Upper lobe of left lung (tissue), 6 donors: ENCODE measurements at regions not wholly inside any gene's neighbourhood (a gene's known extent, or its start where the extent isn't known, plus 50 kb on each side); places are given as distances from the start of the nearest gene placed in this dataset.

Experiments
- ATAC-seq, 2 donors: fragments of 200-7000 bp; cut with Tn5 transposase; one replicate each; pipeline ENCODE4 v1.9.1; 2022; ENCODE audit warnings: mild to moderate bottlenecking in 2 of 2, moderate library complexity in 2 of 2; ENCODE audit not compliant: low FRiP score in 2 of 2
- DNase-seq, 2 donors: peaks; one replicate each; pipeline ENCODE4 v3.0.0-alpha.2; 2019 to 2020
- H3K27ac ChIP-seq, 4 donors: fragments of 200-600 bp; sonication (generic); one replicate each; pipeline ENCODE4 v1.5.1; 2016 to 2019
- H3K27me3 ChIP-seq, 4 donors: fragments of 200-600 bp; sonication (generic); one replicate each; pipeline ENCODE4 v1.5.1; 2017 to 2019
- H3K36me3 ChIP-seq, 4 donors: fragments of 200-600 bp; sonication (generic); one replicate each; pipeline ENCODE4 v1.5.1; 2016 to 2019
- H3K4me1 ChIP-seq, 4 donors: fragments of 200-600 bp; sonication (generic); one replicate each; pipeline ENCODE4 v1.5.1; 2018 to 2019
- H3K4me3 ChIP-seq, 4 donors: fragments of 200-600 bp; sonication (generic); one replicate each; pipeline ENCODE4 v1.5.1; 2017 to 2019; ENCODE audit warnings: mild to moderate bottlenecking in 2 of 4, moderate library complexity in 1 of 4
- H3K9me3 ChIP-seq, 4 donors: fragments of 200-600 bp; sonication (generic); one replicate each; pipeline ENCODE4 v1.5.1; 2018 to 2019
- CTCF ChIP-seq, 6 experiments: fragments of 450-650 bp in 4 of 6; fragments of 200-600 bp in 2 of 6; sonication (generic) in 2 of 6; IDR thresholded peaks; one replicate each; pipeline ENCODE4 v1.5.1; 2016 to 2019; ENCODE audit warnings: antibody characterized with exemption in 6 of 6
- EP300 ChIP-seq, 4 donors: sonication (generic); formaldehyde crosslinking; IDR thresholded peaks; one replicate each; pipeline ENCODE4 v1.5.1; 2017; ENCODE audit warnings: antibody characterized with exemption in 4 of 4, control low read depth in 2 of 4
- POLR2A ChIP-seq, 4 donors: fragments of 450-650 bp; IDR thresholded peaks; one replicate each; pipeline ENCODE4 v1.5.1; 2016 to 2017; ENCODE audit warnings: antibody characterized with exemption in 4 of 4, mild to moderate bottlenecking in 2 of 4
- POLR2AphosphoS5 ChIP-seq, 2 donors: sonication (generic); formaldehyde crosslinking; IDR thresholded peaks; one replicate each; pipeline ENCODE4 v1.5.1; 2017; ENCODE audit warnings: antibody characterized with exemption in 2 of 2
- WGBS, 2 donors: methylation state at CpG; one replicate each; pipeline ENCODE4 v1.1.5; 2017 to 2018; 5-methylcytosine and 5-hydroxymethylcytosine counted together
- donor health status: DM: no; HTN: no; CAD: no; lungs with moderate emphysema.
- donor health status: DM: no; HTN: yes; CAD: no; lungs with severe emphysema.

- DNase-seq (no peak), ATAC-seq (no peak)
- Histone ChIP-seq H3K4me1 (peaks cover 0 to 4% (median 1%) of the 10 kb centered on the region in 4 donors), H3K27me3 (no peaks in the 10 kb centered on the region), H3K9me3 (no peaks in the 10 kb centered on the region), H3K4me3 (no peak overlapping the region), H3K36me3 (no peaks in the 10 kb centered on the region), H3K27ac (no peak overlapping the region)
- no peak for TF ChIP-seq POLR2A (IDR thresholded peaks at IDR 0.05)
- TF ChIP-seq EP300 (IDR thresholded peaks at IDR 0.05), result no peak
- no peak for TF ChIP-seq POLR2AphosphoS5 (IDR thresholded peaks at IDR 0.05)
- TF ChIP-seq CTCF (IDR thresholded peaks at IDR 0.05), result no peak
- WGBS, 2 donors, result 80 to 84% methylated on average over 7 of the region's 7 CpGs
Observed at GRCh38 chr2:111678161-111678560, 205.8 kb downstream of the ANAPC1 start.

DNA sequence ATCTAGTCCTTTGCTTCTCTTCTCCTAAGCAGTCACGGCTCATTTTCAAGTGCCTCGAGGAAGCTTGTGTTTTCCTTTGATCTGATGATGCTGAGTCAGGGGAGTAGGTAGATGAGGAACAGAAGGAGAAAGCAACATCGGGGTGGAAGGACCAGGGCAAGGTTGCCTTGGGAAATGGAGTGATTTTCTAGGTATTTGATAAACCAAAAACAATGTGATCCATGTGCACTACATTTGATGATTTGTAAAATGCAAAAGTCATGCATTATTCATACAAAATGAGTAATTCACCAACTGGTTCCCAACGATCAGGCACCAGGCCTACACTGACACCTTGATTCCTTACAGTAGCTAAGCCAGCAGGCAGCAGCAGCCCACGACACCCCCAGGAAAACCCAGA lies 205.3 kb downstream of the ANAPC1 start:
- DNase-seq (no peak), ATAC-seq (no peak)
- Histone ChIP-seq H3K4me1 (peaks cover 0 to 4% (median under 1%) of the 10 kb centered on the region in 4 donors), H3K9me3 (no peaks in the 10 kb centered on the region), H3K27me3 (no peaks in the 10 kb centered on the region), H3K4me3 (no peak overlapping the region), H3K36me3 (no peaks in the 10 kb centered on the region), H3K27ac (no peak overlapping the region)
- TF ChIP-seq POLR2AphosphoS5 (IDR thresholded peaks at IDR 0.05) (no peak), CTCF (IDR thresholded peaks at IDR 0.05) (no peak), EP300 (IDR thresholded peaks at IDR 0.05) (no peak), POLR2A (IDR thresholded peaks at IDR 0.05) (no peak)
- 40 to 41% methylated on average over 5 of the region's 5 CpGs for WGBS, 2 donors

DNA sequence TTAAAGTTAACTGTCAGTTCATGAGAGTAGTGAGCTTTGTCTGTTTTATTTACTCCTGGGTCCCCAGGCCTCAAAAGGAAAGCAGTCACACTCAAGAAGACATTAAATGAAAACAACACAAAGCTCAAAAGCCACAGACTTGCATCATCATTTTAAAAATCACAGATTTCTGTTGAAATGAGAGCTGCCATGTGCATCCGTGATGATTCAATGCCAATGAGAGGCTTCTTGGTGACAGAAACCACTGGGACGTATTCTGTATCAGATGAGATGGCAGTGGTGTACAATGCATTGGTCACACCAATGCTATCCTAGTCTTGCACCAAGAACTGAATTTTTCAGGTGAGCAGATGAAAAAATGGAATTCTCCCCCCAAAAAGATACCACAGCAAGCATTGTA lies 204.8 kb downstream of the ANAPC1 start:
- Histone ChIP-seq H3K9me3 (no peaks in the 10 kb centered on the region), H3K36me3 (no peaks in the 10 kb centered on the region), H3K27me3 (no peaks in the 10 kb centered on the region), H3K4me1 (peaks cover 0 to 4% (median 0%) of the 10 kb centered on the region in 4 donors), H3K27ac (no peak overlapping the region), H3K4me3 (no peak overlapping the region)
- TF ChIP-seq CTCF (IDR thresholded peaks at IDR 0.05), result no peak
- no peak for TF ChIP-seq POLR2AphosphoS5 (IDR thresholded peaks at IDR 0.05)
- TF ChIP-seq POLR2A (IDR thresholded peaks at IDR 0.05), result no peak
- TF ChIP-seq EP300 (IDR thresholded peaks at IDR 0.05), result no peak
- no peak for ATAC-seq
- DNase-seq, result no peak
- WGBS, 2 donors, result 62 to 75% methylated on average over 2 of the region's 2 CpGs

- no peaks in the 10 kb centered on the region for H3K27me3 ChIP-seq
- H3K9me3 ChIP-seq, result no peaks in the 10 kb centered on the region
- H3K27ac ChIP-seq, result no peak overlapping the region
- ATAC-seq, result no peak
- no peaks in the 10 kb centered on the region for H3K36me3 ChIP-seq
- no peak for DNase-seq
- no peaks in the 10 kb centered on the region for H3K4me1 ChIP-seq
- H3K4me3 ChIP-seq, result no peak overlapping the region
- WGBS, 2 donors, result 77 to 80% methylated on average over 3 of the region's 3 CpGs
- TF ChIP-seq POLR2AphosphoS5 (IDR thresholded peaks at IDR 0.05) (no peak), EP300 (IDR thresholded peaks at IDR 0.05) (no peak), POLR2A (IDR thresholded peaks at IDR 0.05) (no peak), CTCF (IDR thresholded peaks at IDR 0.05) (no peak)
Observed at GRCh38 chr2:111684611-111685010, 199.4 kb downstream of the ANAPC1 start.

GRCh38 chr2:111685342-111685741 lies 198.7 kb downstream of the ANAPC1 start:
- H3K4me1 ChIP-seq, result peaks cover 0 to 2% (median 0%) of the 10 kb centered on the region in 4 donors
- H3K4me3 ChIP-seq, result no peak overlapping the region
- ATAC-seq (no peak), DNase-seq (no peak)
- no peak overlapping the region for H3K27ac ChIP-seq
- H3K27me3 ChIP-seq, result no peaks in the 10 kb centered on the region
- no peak for TF ChIP-seq POLR2AphosphoS5 (IDR thresholded peaks at IDR 0.05)
- no peak for TF ChIP-seq EP300 (IDR thresholded peaks at IDR 0.05)
- no peak for TF ChIP-seq POLR2A (IDR thresholded peaks at IDR 0.05)
- TF ChIP-seq CTCF (IDR thresholded peaks at IDR 0.05), result no peak
- no peaks in the 10 kb centered on the region for H3K36me3 ChIP-seq
- no peaks in the 10 kb centered on the region for H3K9me3 ChIP-seq
